HepG2 (cell line): ENCODE measurements at regions not wholly inside any gene's neighbourhood (a gene's known extent, or its start where the extent isn't known, plus 50 kb on each side); places are given as distances from the start of the nearest gene placed in this dataset.

Experiments used
- ATF7 ChIP-seq, 2 experiments: fragments of 450-650 bp in 1 of 2; sonication (generic) in 1 of 2; formaldehyde crosslinking in 1 of 2; IDR thresholded peaks; 2 replicates each; pipeline versions ENCODE4 v1.4.0 to v1.6.1; 2016 to 2020; ENCODE audit warnings: antibody characterized with exemption in 1 of 2, mild to moderate bottlenecking in 1 of 2, missing genetic modification reagents in 1 of 2
- BATF2 ChIP-seq: sonication (generic); formaldehyde crosslinking; IDR thresholded peaks from 2 replicates; pipeline ENCODE4 v1.8.0; 2022; ENCODE audit warnings: mild to moderate bottlenecking, missing genetic modification reagents, moderate library complexity
- CREB3 ChIP-seq: sonication (generic); formaldehyde crosslinking; IDR thresholded peaks from 2 replicates; pipeline ENCODE4 v1.5.0; 2020; ENCODE audit warnings: missing genetic modification reagents
- ERF ChIP-seq: IDR thresholded peaks from 2 replicates; pipeline ENCODE4 v1.6.1; 2018; ENCODE audit warnings: missing biosample characterization, missing genetic modification reagents
- MED13 ChIP-seq: sonication (generic); formaldehyde crosslinking; IDR thresholded peaks from 2 replicates; pipeline ENCODE4 v1.5.0; 2020; ENCODE audit warnings: missing genetic modification reagents
- NFRKB ChIP-seq: fragments of 450-650 bp; IDR thresholded peaks from 2 replicates; pipeline ENCODE4 v1.6.1; 2017
- PCBP1 ChIP-seq: fragments of 200-400 bp; formaldehyde crosslinking; IDR thresholded peaks from 2 replicates; pipeline ENCODE4 v1.6.1; 2017; ENCODE audit warnings: mild to moderate bottlenecking, low read depth, low read length, borderline replicate concordance
- PHF20 ChIP-seq: sonication (generic); formaldehyde crosslinking; IDR thresholded peaks from 2 replicates; pipeline ENCODE4 v1.5.0; 2020; ENCODE audit warnings: mild to moderate bottlenecking, missing genetic modification reagents
- RFXANK ChIP-seq: IDR thresholded peaks from 2 replicates; pipeline ENCODE4 v1.6.1; 2016
- SIX1 ChIP-seq: sonication (generic); formaldehyde crosslinking; IDR thresholded peaks from 2 replicates; pipeline ENCODE4 v1.4.0; 2020; ENCODE audit warnings: missing genetic modification reagents, borderline replicate concordance
- SP140L ChIP-seq: sonication (generic); formaldehyde crosslinking; IDR thresholded peaks from 2 replicates; pipeline ENCODE4 v1.4.0; 2020; ENCODE audit warnings: missing genetic modification reagents, borderline replicate concordance
- SRSF9 ChIP-seq: fragments of 200-400 bp; formaldehyde crosslinking; IDR thresholded peaks from 2 replicates; pipeline ENCODE4 v1.6.1; 2018; ENCODE audit warnings: borderline replicate concordance, mild to moderate bottlenecking, low read depth, low read length; ENCODE audit not compliant: insufficient read depth, poor library complexity, severe bottlenecking
- TEAD2 ChIP-seq: sonication (generic); formaldehyde crosslinking; IDR thresholded peaks from 2 replicates; pipeline ENCODE4 v1.9.0; 2021; ENCODE audit warnings: missing genetic modification reagents
- TFAP4 ChIP-seq: sonication (generic); IDR thresholded peaks from 2 replicates; pipeline ENCODE4 v1.6.1; 2016; ENCODE audit warnings: low read depth, borderline replicate concordance
- THRA ChIP-seq: sonication (generic); formaldehyde crosslinking; IDR thresholded peaks from 2 replicates; pipeline ENCODE4 v1.4.0; 2020; ENCODE audit warnings: missing genetic modification reagents, borderline replicate concordance
- TP53 ChIP-seq: sonication (generic); formaldehyde crosslinking; conservative IDR thresholded peaks from 2 replicates; pipeline ENCODE4 v1.4.0; 2020; ENCODE audit warnings: missing genetic modification reagents
- XRCC5 ChIP-seq: fragments of 200-400 bp; formaldehyde crosslinking; optimal IDR thresholded peaks from 2 replicates; pipeline ENCODE3; 2017; ENCODE audit warnings: mild to moderate bottlenecking, low read length
- ZBTB14 ChIP-seq: sonication (generic); formaldehyde crosslinking; IDR thresholded peaks from 2 replicates; pipeline ENCODE4 v1.4.0; 2020; ENCODE audit warnings: missing genetic modification reagents
- ZMYM2 ChIP-seq: sonication (generic); formaldehyde crosslinking; IDR thresholded peaks from 2 replicates; pipeline ENCODE4 v1.8.0; 2022; ENCODE audit warnings: mild to moderate bottlenecking, missing genetic modification reagents
- ZNF12 ChIP-seq: sonication (generic); formaldehyde crosslinking; IDR thresholded peaks from 2 replicates; pipeline ENCODE4 v1.5.0; 2020; ENCODE audit warnings: missing genetic modification reagents
- ZNF17 ChIP-seq: sonication (generic); formaldehyde crosslinking; IDR thresholded peaks from 2 replicates; pipeline ENCODE4 v1.5.0; 2020; ENCODE audit warnings: mild to moderate bottlenecking, missing genetic modification reagents
- ZNF652 ChIP-seq: IDR thresholded peaks from 2 replicates; pipeline ENCODE4 v1.6.1; 2016; ENCODE audit warnings: low read depth, borderline replicate concordance
- ZNF749 ChIP-seq: sonication (generic); formaldehyde crosslinking; IDR thresholded peaks from 2 replicates; pipeline ENCODE4 v1.8.0; 2022; ENCODE audit warnings: mild to moderate bottlenecking, missing genetic modification reagents, moderate library complexity, borderline replicate concordance
- ZNF775 ChIP-seq: sonication (generic); formaldehyde crosslinking; IDR thresholded peaks from 2 replicates; pipeline ENCODE4 v1.4.0; 2020; ENCODE audit warnings: missing genetic modification reagents, mild to moderate bottlenecking, moderate library complexity, borderline replicate concordance

GRCh38 chr13:33678906-33679657, 138.9 kb upstream of the RFC3 start (continued):
- TF ChIP-seq SIX1 (CRISPR knock-in tag) (no peak; the same call in 1 of the 2 replicates), ZNF749 (CRISPR knock-in tag) (0 out of 2 replicates have a peak, but pooled peaks have one; percentile 41), ZBTB14 (CRISPR knock-in tag) (no peak), ZNF775 (CRISPR knock-in tag) (no peak), ERF (CRISPR knock-in tag) (peak; percentile 91), SRSF9 (no peak), TFAP4 (peak; percentile 48; the same call in 1 of the 2 replicates), ZNF12 (CRISPR knock-in tag) (no peak; the same call in 1 of the 2 replicates), NFRKB (no peak), PCBP1 (no peak), ZNF17 (CRISPR knock-in tag) (no peak), BATF2 (0 out of 2 replicates have a peak, but pooled peaks have one; percentile 44), ZMYM2 (CRISPR knock-in tag) (peak; percentile 90), MED13 (CRISPR knock-in tag) (peak; percentile 91; the same call in 1 of the 2 replicates), TEAD2 (CRISPR knock-in tag) (no peak), ATF7 (IDR thresholded peaks at IDR 0.05) (peak; percentile 78), ATF7 (CRISPR knock-in tag; IDR thresholded peaks at IDR 0.05) (no peak), ZNF652 (CRISPR knock-in tag) (peak; percentile 45; the same call in 1 of the 2 replicates), RFXANK (no peak), THRA (CRISPR knock-in tag) (peak; percentile 81; the same call in 1 of the 2 replicates), XRCC5 (peak; percentile 59), TP53 (CRISPR knock-in tag) (peak; percentile 84; the same call in 1 of the 2 replicates), SP140L (CRISPR knock-in tag) (no peak), CREB3 (CRISPR knock-in tag) (no peak; the same call in 1 of the 2 replicates), PHF20 (CRISPR knock-in tag) (peak; percentile 65)
